MM.1S (cell line): ENCODE measurements at regions not wholly inside any gene's neighbourhood (a gene's known extent, or its start where the extent isn't known, plus 50 kb on each side); places are given as distances from the start of the nearest gene placed in this dataset.

ENCODE experiments used
- CTCF ChIP-seq: fragments of 300-600 bp; sonication (generic); IDR thresholded peaks from 2 replicates; pipeline ENCODE4 v1.5.1; 2016; ENCODE audit warnings: antibody characterized with exemption, low read length, mixed read lengths
- EZH2 ChIP-seq: fragments of 300-600 bp; sonication (generic); optimal IDR thresholded peaks from 2 replicates; pipeline ENCODE3; 2017; ENCODE audit warnings: low read depth, mild to moderate bottlenecking, antibody characterized with exemption, low read length, mixed read lengths
- EZH2phosphoT487 ChIP-seq: fragments of 300-600 bp; sonication (generic); IDR thresholded peaks from 2 replicates; pipeline ENCODE4 v1.6.1; 2018; ENCODE audit warnings: antibody characterized with exemption, low read length

- TF ChIP-seq CTCF (no peak), EZH2 (no peak), EZH2phosphoT487 (no peak)
These were observed 1470.8 kb upstream of the TENM4 start for GRCh38 chr11:80911666-80912065.
